Liver (tissue), 8 donors: ENCODE measurements at regions not wholly inside any gene's neighbourhood (a gene's known extent, or its start where the extent isn't known, plus 50 kb on each side); places are given as distances from the start of the nearest gene placed in this dataset.
"Not testable (repeated sequence)": the region's sequence is repeated elsewhere in the genome, so short reads cannot be mapped to it uniquely, and the experiment has no call there.

Experiments
- DNase-seq: peaks from one replicate; pipeline ENCODE4 v3.0.0-alpha.2; 2017; ENCODE audit warnings: low spot score
- H3K27ac ChIP-seq, 2 donors: one replicate each; pipeline ENCODE4 v1.7.0; 2013; ENCODE audit warnings: inconsistent platforms in 2 of 2, low read length in 2 of 2, control low read depth in 1 of 2, low read depth in 1 of 2, mild to moderate bottlenecking in 1 of 2
- H3K27me3 ChIP-seq, 4 donors: one replicate each; pipeline versions ENCODE4 v1.6.1 to v1.7.0; 2013; ENCODE audit warnings: low read length in 3 of 4, inconsistent platforms in 1 of 4, mild to moderate bottlenecking in 1 of 4, moderate library complexity in 1 of 4; ENCODE audit not compliant: control insufficient read depth in 4 of 4, insufficient read depth in 4 of 4
- H3K36me3 ChIP-seq, 4 donors: one replicate each; pipeline versions ENCODE4 v1.6.1 to v1.7.0; 2013; ENCODE audit warnings: low read length in 3 of 4, mild to moderate bottlenecking in 3 of 4, low read depth in 1 of 4, moderate library complexity in 1 of 4; ENCODE audit not compliant: control insufficient read depth in 4 of 4, insufficient read depth in 3 of 4
- H3K4me1 ChIP-seq, 4 donors: one replicate each; pipeline versions ENCODE4 v1.6.1 to v1.7.0; 2013; ENCODE audit warnings: low read length in 3 of 4, mild to moderate bottlenecking in 3 of 4, moderate library complexity in 1 of 4; ENCODE audit not compliant: control insufficient read depth in 4 of 4, insufficient read depth in 4 of 4
- H3K4me3 ChIP-seq, 3 donors: one replicate each; pipeline versions ENCODE4 v1.6.1 to v1.7.0; 2013; ENCODE audit warnings: low read length in 3 of 3, control low read depth in 1 of 3, low read depth in 1 of 3, mild to moderate bottlenecking in 1 of 3
- H3K9ac ChIP-seq, 2 donors: one replicate each; pipeline ENCODE4 v1.7.0; 2013; ENCODE audit warnings: low read length in 2 of 2, mild to moderate bottlenecking in 2 of 2, moderate library complexity in 2 of 2, control low read depth in 1 of 2, low read depth in 1 of 2
- H3K9me3 ChIP-seq, 4 donors: one replicate each; pipeline versions ENCODE4 v1.6.1 to v1.7.0; 2013; ENCODE audit warnings: low read length in 3 of 4; ENCODE audit not compliant: control insufficient read depth in 4 of 4
- ATF3 ChIP-seq: IDR thresholded peaks from 2 replicates; pipeline ENCODE4 v1.6.1; 2016; ENCODE audit warnings: antibody characterized with exemption
- FOXA1 ChIP-seq: IDR thresholded peaks from 2 replicates; pipeline ENCODE4 v1.6.1; 2016; ENCODE audit warnings: antibody characterized with exemption
- FOXA2 ChIP-seq: IDR thresholded peaks from 2 replicates; pipeline ENCODE4 v1.6.1; 2016; ENCODE audit warnings: antibody characterized with exemption
- GABPA ChIP-seq, 2 donors: IDR thresholded peaks in 1 of 2; conservative IDR thresholded peaks in 1 of 2; 2 replicates each; pipeline ENCODE4 v1.6.1; 2016; ENCODE audit warnings: antibody characterized with exemption in 2 of 2, mild to moderate bottlenecking in 1 of 2, moderate library complexity in 1 of 2
- HNF4A ChIP-seq, 2 donors: conservative IDR thresholded peaks; 2 replicates each; pipeline ENCODE4 v1.6.1; 2016; ENCODE audit warnings: antibody characterized with exemption in 2 of 2, mild to moderate bottlenecking in 2 of 2
- NR2F2 ChIP-seq: IDR thresholded peaks from 2 replicates; pipeline ENCODE4 v1.6.1; 2016; ENCODE audit warnings: antibody characterized with exemption
- RXRA ChIP-seq, 2 donors: IDR thresholded peaks; 2 replicates each; pipeline ENCODE4 v1.6.1; 2017 to 2018; ENCODE audit warnings: antibody characterized with exemption in 2 of 2, mild to moderate bottlenecking in 1 of 2
- SP1 ChIP-seq: IDR thresholded peaks from 2 replicates; pipeline ENCODE4 v1.6.1; 2018; ENCODE audit warnings: antibody characterized with exemption, mild to moderate bottlenecking
- TAF1 ChIP-seq: conservative IDR thresholded peaks from 2 replicates; pipeline ENCODE4 v1.6.1; 2016; ENCODE audit warnings: antibody characterized with exemption, mild to moderate bottlenecking
- YY1 ChIP-seq: IDR thresholded peaks from 2 replicates; pipeline ENCODE4 v1.6.1; 2016; ENCODE audit warnings: antibody characterized with exemption, mild to moderate bottlenecking
- WGBS: extraction: QIAGEN DNeasy Blood & Tissue Kit; methylation state at CpG from one replicate; pipeline ENCODE4 v1.1.7; 2013; 5-methylcytosine and 5-hydroxymethylcytosine counted together
- TF ChIP-seq, protein P1 (sequence below): IDR thresholded peaks from 2 replicates; pipeline ENCODE4 v1.6.1; 2016; ENCODE audit warnings: antibody characterized with exemption
- TF ChIP-seq, protein P2 (sequence below): IDR thresholded peaks from 2 replicates; pipeline ENCODE4 v1.6.1; 2016; ENCODE audit warnings: antibody characterized with exemption
- TF ChIP-seq, protein P3 (sequence below): fragments of 150-350 bp; IDR thresholded peaks from 2 replicates; pipeline ENCODE4 v1.5.1; 2017; ENCODE audit warnings: improper control_type of control experiment, low read depth, low read length; ENCODE audit not compliant: missing input control
- donor health status: healthy.
- donor health status: healthy.
- donor health status: healthy.
- donor health status: healthy.
- donor health status: healthy.

DNA sequence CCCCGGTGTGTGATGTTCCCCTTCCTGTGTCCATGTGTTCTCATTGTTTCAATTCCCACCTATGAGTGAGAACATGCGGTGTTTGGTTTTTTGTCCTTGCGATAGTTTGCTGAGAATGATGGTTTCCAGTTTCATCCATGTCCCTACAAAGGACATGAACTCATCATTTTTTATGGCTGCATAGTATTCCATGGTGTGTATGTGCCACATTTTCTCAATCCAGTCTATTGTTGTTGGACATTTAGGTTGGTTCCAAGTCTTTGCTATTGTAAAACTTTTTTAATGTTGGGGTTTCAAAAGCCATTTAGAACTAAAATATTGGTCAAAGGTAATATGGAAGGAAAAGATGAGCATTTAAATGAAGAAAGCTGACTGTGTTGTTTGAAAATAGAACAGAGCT is 88.3 kb upstream of the SIMC1 start:
- H3K27me3 ChIP-seq, DNase-seq, H3K36me3 ChIP-seq, H3K4me3 ChIP-seq, H3K9me3 ChIP-seq, H3K9ac ChIP-seq, H3K4me1 ChIP-seq, H3K27ac ChIP-seq: not testable (repeated sequence)
- WGBS = 94% methylated on average over 3 of the region's 3 CpGs

DNA sequence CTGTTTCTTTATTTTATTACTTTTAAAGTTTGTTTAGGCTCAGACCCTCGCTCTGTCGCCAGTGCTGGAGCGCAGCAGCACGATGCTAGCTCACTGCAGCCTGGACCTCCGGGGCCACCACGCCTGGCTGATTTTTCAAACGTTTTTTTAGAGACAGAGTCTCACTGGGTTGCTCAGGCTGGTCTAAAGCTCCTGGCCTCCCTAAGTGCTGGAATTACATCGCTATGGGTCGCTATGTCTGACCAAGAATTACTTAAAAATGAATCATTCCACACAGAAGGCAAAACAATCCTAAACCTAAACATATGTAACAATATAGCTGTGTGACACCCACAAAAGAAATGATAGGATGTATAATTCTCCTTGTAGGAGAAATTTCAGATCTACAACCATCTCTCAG is 86.9 kb upstream of the SIMC1 start:
- no peak overlapping the region for H3K27ac ChIP-seq
- H3K27me3 ChIP-seq = no peaks in the 10 kb centered on the region
- H3K9me3 ChIP-seq = no peaks in the 10 kb centered on the region
- no peak overlapping the region for H3K4me3 ChIP-seq
- H3K4me1 ChIP-seq = no peaks in the 10 kb centered on the region
- WGBS = 82% methylated on average over 9 of the region's 9 CpGs
- no peaks in the 10 kb centered on the region for H3K36me3 ChIP-seq
- DNase-seq = no peak
- TF ChIP-seq FOXA2 = no peak
- TF ChIP-seq GABPA (IDR thresholded peaks at IDR 0.05 in 1 of 2, conservative IDR thresholded peaks at IDR 0.05 in 1 of 2) = no peak
- TF ChIP-seq SP1 = no peak
- TF ChIP-seq HNF4A (conservative IDR thresholded peaks at IDR 0.05) = no peak
- TF ChIP-seq, protein P1, sequence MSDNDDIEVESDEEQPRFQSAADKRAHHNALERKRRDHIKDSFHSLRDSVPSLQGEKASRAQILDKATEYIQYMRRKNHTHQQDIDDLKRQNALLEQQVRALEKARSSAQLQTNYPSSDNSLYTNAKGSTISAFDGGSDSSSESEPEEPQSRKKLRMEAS = no peak
- TF ChIP-seq FOXA1 = no peak
- TF ChIP-seq, protein P2, sequence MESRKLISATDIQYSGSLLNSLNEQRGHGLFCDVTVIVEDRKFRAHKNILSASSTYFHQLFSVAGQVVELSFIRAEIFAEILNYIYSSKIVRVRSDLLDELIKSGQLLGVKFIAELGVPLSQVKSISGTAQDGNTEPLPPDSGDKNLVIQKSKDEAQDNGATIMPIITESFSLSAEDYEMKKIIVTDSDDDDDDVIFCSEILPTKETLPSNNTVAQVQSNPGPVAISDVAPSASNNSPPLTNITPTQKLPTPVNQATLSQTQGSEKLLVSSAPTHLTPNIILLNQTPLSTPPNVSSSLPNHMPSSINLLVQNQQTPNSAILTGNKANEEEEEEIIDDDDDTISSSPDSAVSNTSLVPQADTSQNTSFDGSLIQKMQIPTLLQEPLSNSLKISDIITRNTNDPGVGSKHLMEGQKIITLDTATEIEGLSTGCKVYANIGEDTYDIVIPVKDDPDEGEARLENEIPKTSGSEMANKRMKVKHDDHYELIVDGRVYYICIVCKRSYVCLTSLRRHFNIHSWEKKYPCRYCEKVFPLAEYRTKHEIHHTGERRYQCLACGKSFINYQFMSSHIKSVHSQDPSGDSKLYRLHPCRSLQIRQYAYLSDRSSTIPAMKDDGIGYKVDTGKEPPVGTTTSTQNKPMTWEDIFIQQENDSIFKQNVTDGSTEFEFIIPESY = no peak
- TF ChIP-seq ATF3 = no peak
- TF ChIP-seq NR2F2 = no peak
- TF ChIP-seq TAF1 = no peak
- TF ChIP-seq, protein P3, sequence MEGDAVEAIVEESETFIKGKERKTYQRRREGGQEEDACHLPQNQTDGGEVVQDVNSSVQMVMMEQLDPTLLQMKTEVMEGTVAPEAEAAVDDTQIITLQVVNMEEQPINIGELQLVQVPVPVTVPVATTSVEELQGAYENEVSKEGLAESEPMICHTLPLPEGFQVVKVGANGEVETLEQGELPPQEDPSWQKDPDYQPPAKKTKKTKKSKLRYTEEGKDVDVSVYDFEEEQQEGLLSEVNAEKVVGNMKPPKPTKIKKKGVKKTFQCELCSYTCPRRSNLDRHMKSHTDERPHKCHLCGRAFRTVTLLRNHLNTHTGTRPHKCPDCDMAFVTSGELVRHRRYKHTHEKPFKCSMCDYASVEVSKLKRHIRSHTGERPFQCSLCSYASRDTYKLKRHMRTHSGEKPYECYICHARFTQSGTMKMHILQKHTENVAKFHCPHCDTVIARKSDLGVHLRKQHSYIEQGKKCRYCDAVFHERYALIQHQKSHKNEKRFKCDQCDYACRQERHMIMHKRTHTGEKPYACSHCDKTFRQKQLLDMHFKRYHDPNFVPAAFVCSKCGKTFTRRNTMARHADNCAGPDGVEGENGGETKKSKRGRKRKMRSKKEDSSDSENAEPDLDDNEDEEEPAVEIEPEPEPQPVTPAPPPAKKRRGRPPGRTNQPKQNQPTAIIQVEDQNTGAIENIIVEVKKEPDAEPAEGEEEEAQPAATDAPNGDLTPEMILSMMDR = no peak
- no peak for TF ChIP-seq RXRA (IDR thresholded peaks at IDR 0.05)
- no peak overlapping the region for H3K9ac ChIP-seq

GRCh38 chr5:176152191-176152929 is 85.9 kb upstream of the SIMC1 start:
- no peak for DNase-seq
- Histone ChIP-seq H3K36me3 (no peaks in the 10 kb centered on the region), H3K9ac (no peak overlapping the region), H3K27me3 (no peaks in the 10 kb centered on the region), H3K27ac (no peak overlapping the region), H3K9me3 (no peaks in the 10 kb centered on the region), H3K4me1 (no peaks in the 10 kb centered on the region), H3K4me3 (no peak overlapping the region)
- TF ChIP-seq NR2F2 (no peak), ATF3 (no peak), HNF4A (conservative IDR thresholded peaks at IDR 0.05) (no peak), SP1 (no peak), RXRA (IDR thresholded peaks at IDR 0.05) (no peak), YY1 (no peak), FOXA2 (no peak)
- TF ChIP-seq, protein P3 = no peak
- TF ChIP-seq, protein P1 = no peak
- WGBS = 69% methylated on average over 13 of the region's 13 CpGs
